AML-193 (cell line): ENCODE measurements at regions not wholly inside any gene's neighbourhood (a gene's known extent, or its start where the extent isn't known, plus 50 kb on each side); places are given as distances from the start of the nearest gene placed in this dataset.

Source experiments
- DNase-seq, 2 experiments: peaks; one replicate each; lab custom pipeline; 2025; lab: John Stamatoyannopoulos, UW

- no peak for DNase-seq
Measured at GRCh38 chr1:82879701-82880305, 1079.1 kb downstream of the ADGRL2 start.

DNA sequence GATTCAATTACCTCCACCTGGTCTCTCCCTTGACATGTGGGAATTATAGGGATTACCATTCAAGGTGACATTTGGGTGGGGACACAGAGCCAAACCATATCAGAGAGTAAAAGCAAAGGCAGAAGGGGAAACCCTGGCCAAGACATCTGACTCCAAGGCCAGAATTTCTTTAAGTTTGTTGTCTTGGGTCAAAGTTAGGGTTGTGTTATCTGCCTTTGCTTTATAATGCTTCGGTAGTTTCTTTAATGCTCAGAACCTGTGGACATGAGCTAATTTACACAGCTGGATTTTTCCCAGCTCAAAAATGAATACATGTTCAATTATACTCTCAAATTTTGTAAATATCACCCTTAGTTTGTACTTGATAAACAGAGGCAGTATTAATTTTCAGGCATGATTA lies 1074.4 kb downstream of the ADGRL2 start:
- DNase-seq = no peak

DNA sequence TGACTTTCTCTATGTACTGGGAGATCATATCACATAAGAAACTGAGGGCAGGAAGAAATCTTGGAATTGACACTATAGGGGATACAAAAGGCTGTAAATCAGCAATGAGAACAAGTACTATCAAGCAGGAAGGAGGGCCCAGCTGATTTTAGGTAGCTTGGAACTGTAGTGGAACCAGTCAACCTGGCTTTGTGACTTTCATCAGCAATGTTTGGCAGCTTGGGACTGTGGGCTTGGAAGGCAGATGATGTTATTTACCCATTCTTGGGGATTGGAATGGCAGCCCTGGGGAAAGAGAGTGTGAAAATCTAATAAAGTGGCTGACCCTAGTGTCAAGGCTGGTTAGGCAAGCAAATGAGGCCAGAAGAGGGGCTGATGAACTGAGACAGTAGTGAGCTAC lies 1073.3 kb downstream of the ADGRL2 start:
- no peak for DNase-seq

DNA sequence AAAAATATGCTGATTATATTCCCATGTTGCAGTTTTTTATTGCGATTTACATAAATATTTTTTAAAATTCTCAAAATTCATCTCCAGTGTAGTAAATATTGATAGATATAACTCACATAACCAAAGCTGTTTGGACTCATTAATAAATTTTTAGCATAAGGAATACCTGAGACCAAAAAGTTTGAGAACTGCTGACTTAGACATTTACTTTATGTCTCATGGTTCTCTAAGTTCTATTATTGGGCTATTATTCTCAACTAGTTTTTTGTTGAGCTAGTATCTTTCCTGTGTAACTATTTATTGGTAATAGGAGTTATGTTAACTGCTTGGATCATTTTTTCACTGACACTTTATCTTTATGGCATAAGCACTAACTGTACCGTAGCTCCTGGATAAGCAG lies 1069.6 kb downstream of the ADGRL2 start:
- no peak for DNase-seq

- no peak for DNase-seq
Measured at GRCh38 chr1:82867781-82868180, 1067.0 kb downstream of the ADGRL2 start.

GRCh38 chr1:82861749-82862148 lies 1061.0 kb downstream of the ADGRL2 start:
- no peak for DNase-seq

DNA sequence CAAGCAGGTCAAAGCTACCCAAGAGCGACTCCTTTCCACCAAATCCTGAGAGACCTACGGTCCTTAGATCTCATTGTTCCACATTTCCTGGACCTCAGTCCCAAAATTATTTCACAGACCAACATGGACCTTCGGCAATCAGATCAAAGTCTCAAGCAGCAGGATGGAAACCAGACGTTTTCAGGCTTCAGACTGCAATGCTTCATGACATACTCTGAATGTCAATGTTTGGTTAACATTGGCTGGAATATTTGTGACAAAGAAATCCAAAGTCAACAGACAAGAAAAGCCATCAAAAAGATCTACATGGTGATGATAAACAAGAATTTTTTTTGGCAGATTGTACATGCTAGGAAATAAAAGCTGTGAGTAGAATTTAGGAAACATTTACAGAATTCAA lies 1057.3 kb downstream of the ADGRL2 start:
- no peak for DNase-seq

- no peak for DNase-seq
Measured at GRCh38 chr1:82849460-82849859, 1048.7 kb downstream of the ADGRL2 start.

- no peak for DNase-seq
Measured at GRCh38 chr1:82848043-82848442, 1047.3 kb downstream of the ADGRL2 start.

DNA sequence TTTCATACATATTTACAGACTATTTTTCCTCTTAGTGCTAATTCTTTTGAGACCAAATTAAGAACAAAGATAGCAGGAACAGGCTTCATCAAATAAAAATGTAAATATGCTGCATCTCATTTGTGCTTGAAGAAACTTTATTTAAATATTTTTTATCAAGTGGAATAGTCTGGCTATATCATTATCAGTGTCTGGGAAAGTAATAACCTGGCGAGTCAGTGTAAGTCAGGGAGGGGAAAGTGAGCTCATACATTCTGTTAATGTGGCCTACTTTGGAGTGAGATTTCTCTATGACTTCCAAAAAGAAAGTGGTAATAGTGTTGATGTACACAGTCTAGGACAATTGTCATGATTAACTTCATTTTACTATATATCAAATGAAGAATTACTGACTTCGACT lies 1045.1 kb downstream of the ADGRL2 start:
- DNase-seq = no peak

GRCh38 chr1:82844911-82845827 lies 1044.4 kb downstream of the ADGRL2 start:
- no peak for DNase-seq

DNA sequence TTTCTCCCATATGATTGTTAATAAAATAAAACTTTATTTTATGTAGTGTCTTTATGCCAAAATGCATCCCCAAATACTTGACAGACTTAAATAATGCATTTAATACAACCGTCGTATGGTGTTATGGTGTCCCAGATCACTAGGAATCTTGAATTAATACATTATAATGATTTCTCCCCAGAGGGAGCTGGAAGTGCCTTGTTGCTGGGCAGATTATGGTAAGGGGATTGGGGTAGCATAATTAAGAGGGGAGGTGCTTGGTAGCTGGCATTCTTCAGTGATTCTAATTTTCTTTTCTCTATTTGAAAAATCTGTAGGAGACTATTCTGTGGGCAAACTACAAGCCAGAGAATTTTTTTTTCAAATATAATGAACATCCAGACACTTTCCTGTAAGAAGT lies 1043.7 kb downstream of the ADGRL2 start:
- DNase-seq = no peak

- DNase-seq = no peak
Measured at GRCh38 chr1:82843876-82844275, 1043.1 kb downstream of the ADGRL2 start.

DNA sequence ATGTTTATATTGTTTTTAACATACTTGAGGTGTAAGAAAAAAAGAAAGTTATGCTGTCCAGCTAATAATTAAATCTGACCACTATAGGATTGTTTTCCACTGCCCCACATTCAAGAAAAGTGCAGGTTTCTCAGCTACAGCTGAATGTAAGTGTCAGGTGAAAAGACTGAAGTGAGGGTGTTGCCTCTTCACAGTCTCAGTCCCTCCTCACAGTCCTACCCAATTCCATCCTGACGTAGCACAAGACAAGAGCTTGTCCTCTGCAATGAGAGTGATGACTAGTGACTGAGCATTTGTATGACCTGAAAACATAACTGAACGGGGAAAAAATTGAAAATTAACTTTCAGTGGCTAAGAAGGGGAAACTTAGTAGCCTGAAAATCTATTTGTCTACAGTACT lies 1039.5 kb downstream of the ADGRL2 start:
- no peak for DNase-seq

GRCh38 chr1:82837766-82838465 lies 1037.2 kb downstream of the ADGRL2 start:
- no peak for DNase-seq

- no peak for DNase-seq
Measured at GRCh38 chr1:82836973-82837680, 1036.4 kb downstream of the ADGRL2 start.

DNA sequence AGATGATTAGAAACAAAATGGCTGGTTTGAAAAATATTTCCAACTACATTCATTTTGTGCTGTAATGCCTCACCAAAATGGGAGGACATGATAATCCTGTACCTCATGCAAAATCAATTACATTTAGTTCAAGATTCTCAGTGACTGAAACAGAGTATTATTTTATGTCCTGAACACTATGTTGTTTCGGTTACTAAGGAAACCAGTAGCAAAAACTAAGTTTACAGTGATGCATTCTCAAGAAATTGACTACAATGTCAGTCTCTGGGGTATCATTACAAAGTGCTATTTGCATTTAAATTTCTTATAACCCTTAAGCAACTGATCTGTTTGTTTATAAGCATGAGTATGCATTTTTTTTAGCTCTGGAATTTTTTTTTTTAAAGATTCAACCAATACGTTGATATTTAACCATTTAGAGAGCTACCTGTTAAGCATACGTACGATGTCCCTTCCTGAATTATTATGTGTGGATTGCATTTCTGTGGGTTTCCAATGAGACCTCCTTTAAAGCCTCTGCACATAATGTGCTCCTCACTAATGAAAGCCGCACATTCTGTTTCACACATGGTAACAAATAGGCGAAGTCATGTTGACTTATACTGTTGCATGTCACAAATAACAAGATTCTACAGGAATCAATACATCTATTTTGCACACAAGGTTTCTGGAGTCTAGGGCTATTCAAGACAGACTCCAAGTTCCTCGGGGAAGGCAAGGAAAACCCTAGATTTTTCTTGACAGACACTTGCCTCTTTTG lies 1035.7 kb downstream of the ADGRL2 start:
- DNase-seq = no peak

- DNase-seq = no peak
Measured at GRCh38 chr1:82830690-82831380, 1030.1 kb downstream of the ADGRL2 start.

GRCh38 chr1:82829527-82829926 lies 1028.8 kb downstream of the ADGRL2 start:
- no peak for DNase-seq

DNA sequence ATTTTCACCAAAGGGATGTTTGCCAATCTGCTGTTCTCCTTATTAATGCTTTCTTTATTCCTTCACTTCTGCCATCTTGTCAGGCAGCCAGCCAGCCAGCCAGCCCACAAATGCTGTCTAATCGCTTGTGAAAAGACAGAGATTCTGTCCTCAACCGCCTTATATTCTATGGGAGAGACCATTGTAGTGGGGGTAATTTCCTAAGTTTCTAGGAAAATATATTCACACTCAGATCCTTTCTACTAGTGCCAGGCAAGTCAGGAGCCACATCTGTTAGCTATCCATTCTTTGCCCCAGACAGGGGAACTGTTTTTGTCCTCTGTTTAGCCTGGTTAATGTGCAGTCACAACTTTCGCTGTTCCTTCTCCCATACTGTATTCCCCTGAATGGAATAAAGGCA lies 1023.1 kb downstream of the ADGRL2 start:
- no peak for DNase-seq

- DNase-seq = no peak
Measured at GRCh38 chr1:82820816-82821215, 1020.1 kb downstream of the ADGRL2 start.
